ENCODE measurements at regions not wholly inside any gene's neighbourhood (a gene's known extent, or its start where the extent isn't known, plus 50 kb on each side); places are given as distances from the start of the nearest gene placed in this dataset.
"Not testable (repeated sequence)": the region's sequence is repeated elsewhere in the genome, so short reads cannot be mapped to it uniquely, and the experiment has no call there.

GRCh38 chr16:8030004-8030403 lies 560.3 kb downstream of the TMEM114 start:
- not testable (repeated sequence) for TF ChIP-seq CTCF, EP300 (IDR thresholded peaks at IDR 0.05)

Measured in esophagus muscularis mucosa (tissue), 3 donors.